Stimulated activated CD4-positive, alpha-beta T cell treated with anti-CD3 and anti-CD28 coated beads, Interleukin-15, amount 100 ng/mL, for 24 hours (primary cell): ENCODE measurements at regions not wholly inside any gene's neighbourhood (a gene's known extent, or its start where the extent isn't known, plus 50 kb on each side); places are given as distances from the start of the nearest gene placed in this dataset.

Experiments
- DNase-seq: peaks from one replicate; pipeline ENCODE4 v3.0.0-alpha.2; 2020

DNA sequence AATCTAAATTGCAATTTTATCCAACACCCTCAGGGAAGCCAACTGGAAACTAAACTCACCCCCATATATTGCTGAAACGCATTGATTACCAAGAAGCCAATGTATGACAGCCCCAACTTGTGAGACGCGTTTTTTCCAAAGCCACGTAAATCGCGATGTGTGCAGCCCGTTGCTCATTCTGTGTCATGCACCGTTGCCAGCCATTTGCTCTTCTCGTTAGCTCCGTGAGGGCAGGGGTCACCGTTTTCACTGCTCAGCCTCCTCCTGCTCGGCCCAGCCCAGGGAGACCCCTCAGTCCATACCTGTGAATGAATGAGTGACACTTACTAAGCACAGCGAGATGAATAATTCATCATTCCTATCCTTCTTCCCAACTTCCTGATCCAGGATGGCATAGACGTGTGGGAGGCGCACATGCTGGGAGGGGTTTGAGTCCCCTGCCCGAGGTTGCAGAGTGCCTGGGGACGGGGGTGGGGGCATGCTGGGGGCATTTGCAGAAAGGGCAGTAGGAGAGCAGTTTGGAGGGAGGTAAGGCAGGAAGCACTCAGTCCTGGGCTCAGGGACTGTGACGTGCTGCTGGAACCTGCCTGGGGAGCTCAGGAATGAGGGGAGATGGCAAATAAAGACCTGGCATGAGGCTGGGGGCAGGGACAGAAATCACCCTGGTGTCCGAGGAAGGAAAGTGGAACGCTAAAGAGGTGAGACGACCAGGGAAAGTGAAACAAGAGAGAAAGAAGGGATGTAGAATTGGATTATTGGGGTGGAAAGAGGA, 104.2 kb upstream of the SDK1 start:
- DNase-seq = no peak

DNA sequence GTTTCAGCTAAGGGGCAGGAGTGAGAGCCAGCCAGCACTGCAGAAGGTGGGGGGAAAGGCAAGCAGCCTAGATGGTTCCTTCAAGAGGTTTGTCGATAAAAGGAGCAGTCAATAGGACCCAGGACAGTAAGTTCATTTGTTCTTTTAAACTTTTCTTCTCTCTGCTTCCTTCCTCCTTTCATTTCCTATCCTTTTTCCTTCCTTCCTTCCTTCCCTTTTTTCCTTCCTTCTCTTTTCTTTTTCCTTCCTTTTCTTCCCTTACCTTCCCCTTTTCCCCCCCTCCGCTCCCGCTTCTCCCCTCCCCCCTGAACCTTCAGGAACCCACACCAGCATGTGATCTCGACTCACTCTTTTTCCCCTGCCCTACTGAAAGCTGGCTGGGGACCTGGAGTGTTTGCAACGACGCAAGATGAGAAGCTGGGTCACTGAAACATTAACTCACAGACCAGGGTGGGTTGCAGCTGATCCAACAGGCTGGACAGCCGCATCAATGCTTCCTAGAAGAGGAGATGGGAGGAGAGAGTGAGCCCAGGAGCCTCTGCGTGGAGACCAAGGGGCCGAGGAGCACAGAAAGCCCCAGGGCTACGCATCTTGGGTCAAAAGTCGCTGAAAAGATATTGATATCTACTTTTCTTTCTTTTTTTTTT, 103.4 kb upstream of the SDK1 start:
- DNase-seq = no peak

DNA sequence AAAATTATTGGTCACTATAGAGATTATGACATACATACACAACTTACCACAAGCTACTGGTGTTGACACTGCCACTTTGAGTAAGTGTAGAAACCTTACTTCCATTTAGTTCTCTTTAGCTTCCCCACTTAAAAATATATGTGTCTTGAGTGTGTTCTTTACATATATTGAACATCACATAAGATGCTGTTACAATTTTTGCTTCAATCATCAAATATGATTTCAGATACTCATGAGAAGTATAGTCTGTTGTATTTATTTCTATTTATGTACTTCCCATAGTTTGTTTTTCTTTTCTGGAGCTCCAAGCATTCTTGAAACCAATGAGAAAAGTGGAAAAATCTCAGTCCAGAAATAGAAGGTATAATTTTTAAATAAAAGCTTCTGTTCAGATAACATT, 102.7 kb upstream of the SDK1 start:
- DNase-seq = no peak

DNA sequence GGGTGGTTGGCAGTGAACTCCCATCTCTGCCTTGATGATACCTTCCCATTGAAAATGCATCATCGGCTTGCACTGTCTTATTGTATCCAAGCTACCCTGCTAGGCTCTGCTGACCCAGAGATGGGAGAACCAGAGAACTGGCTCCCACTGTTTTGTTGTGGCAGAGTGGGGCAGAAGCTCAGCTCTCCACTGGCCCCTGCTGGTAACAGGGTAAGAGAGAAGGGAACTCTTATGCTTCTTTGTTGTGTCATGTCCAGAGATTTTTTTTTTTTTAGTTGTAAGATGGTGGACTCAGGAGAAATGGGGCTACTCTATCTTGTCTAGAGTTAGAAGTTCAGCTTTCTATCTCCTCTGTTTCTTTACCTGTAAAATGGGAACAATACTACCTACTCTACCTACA, 100.5 kb upstream of the SDK1 start:
- DNase-seq = peak; percentile 44

DNA sequence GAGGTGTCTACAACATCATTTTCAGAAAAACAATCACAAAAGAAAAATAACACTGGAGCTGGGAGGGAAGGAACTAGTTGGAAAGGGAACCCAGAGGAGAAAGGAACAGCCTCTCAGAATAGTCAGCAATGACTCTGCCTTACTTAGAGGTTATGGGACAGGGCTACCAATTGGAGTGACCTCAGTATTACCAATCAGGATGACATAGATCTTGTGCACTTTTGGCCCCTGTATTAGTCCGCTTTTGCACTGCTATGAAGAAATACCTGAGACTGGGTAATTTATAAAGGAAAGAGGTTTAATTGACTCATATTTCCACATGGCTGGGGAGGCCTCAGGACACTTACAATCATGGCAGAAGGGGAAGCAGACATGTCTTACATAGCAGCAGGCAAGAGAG, 99.7 kb upstream of the SDK1 start:
- DNase-seq = no peak

DNA sequence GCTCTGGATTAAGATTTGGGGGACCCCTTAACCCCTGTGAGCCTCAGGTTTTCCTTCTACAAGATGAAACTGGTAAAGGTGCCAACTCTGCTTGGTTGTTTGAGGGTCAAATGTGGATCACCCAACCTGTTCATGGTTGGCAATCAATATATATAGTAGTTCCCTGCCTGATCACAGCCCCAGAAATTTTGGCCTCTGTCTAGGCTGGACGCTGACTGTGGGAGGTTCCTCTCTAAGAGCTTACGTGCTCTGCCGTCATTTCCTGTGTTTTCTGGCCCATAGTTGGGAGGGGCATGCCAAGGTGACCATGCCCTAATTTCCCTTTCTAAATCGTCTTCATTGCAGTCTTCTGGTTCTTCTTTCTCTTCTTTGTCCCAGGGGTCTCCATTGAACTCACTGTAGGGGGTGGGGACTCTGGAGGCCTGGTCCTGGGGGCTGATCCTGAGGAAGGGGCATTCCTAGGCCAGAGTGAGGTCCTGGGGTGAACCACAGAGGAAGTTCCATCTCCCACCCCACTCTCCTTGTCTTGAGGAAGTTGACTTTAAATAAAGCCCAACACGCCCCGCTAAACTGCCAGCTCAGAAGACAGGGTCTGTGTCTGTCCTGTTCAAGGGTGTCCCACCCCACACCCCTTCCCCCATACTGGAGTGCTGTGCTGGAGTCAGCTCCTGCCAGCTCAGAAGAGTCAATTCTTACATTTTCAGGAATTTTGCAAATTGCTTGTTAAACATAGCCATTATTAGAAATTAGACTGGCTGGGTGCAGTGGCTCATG, 98.9 kb upstream of the SDK1 start:
- DNase-seq = no peak

DNA sequence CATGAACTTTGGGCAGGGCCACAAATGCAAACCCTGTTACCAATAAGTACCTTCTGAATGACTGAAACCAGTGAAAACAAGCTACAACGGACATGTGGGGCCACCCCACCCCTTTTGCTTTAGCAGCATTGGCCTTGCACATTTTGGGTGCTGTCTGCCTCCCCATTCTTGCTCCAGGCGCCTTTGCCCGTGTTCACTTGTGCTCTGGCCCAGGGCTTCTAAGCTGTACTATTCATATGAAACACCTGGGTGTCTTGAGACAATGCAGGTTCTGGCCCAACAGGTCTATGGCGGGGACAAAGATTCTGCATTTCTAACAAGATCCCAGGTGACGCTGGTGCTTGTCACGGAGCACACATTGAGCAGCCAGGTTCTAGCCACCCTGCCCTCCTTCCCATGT, 96.5 kb upstream of the SDK1 start:
- no peak for DNase-seq

DNA sequence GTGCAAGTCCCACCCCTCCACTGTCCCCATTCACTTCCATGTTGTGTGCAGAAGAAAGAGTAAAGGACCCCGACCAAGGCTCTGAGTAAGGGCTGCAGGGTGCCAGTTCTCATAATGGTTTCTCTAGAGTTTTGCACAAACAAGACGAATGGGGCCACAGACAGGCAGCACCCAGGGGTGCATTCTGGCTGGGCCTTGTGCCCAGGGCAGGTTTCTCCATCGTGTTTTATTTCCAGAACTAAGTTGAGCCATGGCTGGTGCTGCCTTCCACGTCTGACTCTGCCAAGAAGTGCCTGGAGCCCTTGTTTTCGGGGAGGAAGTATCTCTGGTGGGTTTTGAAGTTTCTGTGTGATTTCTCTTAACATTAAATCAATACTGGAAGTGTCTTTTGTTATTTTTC, 95.0 kb upstream of the SDK1 start:
- DNase-seq = no peak

DNA sequence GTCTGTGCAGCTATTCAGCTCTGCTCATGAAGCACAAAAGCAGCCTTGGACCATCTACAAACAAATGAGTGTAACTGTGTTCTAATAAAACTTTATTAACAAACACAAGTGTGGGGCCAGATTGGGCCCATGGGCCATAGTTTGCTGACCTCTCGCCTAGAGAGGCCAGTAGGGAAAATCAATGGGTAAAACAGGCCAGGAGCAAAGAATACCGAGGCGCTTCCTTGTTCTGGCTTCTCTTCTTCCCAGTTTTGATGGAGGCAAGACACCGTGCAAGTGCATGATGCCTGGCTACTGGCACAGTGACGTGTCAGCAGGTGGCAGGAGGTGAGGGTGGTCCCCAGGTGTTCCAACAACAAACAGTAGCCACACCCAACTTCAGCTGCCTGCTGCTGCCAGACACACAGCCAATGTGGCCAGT, 94.3 kb upstream of the SDK1 start:
- DNase-seq = no peak

DNA sequence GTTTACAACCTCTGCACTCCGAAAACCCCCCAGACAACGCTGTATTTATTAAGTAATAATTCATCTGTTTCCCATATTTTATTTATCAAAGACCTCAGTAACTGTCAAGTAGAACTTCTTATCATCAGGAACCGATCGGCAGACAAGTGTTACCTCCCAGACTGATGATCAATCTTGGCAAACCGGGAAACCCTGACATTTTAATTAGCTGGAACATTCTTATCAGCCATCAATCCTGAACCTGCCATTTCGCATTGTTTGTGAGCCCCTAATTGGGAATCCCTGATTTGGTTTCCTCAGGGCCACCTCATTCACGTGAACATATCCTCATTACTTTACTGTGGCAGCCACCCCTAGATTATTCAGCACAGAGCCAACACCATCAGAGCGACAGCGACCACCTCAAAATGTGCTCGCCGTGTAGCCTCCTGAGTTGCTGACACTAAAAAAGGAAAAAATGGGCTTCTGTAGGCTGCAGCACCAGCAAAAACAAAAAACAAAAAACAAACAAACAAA, 93.6 kb upstream of the SDK1 start:
- no peak for DNase-seq

DNA sequence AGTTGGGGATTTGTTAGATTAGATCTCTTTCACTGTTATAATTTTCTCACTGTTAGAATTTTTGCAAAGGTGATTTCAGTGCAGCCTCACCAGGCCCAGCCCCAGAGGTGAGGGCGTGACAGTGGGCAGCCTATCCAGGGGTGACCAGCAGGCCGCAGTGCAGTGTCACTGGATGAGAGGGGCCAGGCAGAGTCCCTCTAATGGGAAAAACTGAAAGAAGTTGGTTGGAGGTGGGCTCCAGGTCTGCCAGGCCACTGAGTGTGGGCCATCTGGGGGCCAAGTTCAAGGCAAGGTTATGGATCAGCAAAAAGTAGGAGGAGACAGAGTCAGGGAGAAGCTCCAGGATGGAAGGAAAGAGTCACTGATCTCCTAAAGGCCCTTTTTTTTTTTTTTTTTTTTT, 90.5 kb upstream of the SDK1 start:
- no peak for DNase-seq

DNA sequence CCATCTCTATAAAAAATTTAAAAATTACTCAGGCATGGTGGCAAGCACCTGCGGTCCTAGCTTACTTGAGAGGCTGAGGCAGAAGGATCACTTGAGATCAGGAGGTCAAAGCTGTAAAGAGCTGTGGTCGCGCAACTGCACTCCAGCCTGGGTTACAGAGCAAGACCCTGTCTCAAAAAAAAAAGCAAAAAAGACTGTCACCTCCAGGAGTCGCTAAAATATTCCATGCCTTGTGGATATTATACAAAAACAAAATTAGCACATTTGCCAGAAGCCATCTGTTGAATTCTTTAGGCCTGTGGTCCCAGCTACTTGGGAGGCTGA, 87.0 kb upstream of the SDK1 start:
- DNase-seq = no peak

DNA sequence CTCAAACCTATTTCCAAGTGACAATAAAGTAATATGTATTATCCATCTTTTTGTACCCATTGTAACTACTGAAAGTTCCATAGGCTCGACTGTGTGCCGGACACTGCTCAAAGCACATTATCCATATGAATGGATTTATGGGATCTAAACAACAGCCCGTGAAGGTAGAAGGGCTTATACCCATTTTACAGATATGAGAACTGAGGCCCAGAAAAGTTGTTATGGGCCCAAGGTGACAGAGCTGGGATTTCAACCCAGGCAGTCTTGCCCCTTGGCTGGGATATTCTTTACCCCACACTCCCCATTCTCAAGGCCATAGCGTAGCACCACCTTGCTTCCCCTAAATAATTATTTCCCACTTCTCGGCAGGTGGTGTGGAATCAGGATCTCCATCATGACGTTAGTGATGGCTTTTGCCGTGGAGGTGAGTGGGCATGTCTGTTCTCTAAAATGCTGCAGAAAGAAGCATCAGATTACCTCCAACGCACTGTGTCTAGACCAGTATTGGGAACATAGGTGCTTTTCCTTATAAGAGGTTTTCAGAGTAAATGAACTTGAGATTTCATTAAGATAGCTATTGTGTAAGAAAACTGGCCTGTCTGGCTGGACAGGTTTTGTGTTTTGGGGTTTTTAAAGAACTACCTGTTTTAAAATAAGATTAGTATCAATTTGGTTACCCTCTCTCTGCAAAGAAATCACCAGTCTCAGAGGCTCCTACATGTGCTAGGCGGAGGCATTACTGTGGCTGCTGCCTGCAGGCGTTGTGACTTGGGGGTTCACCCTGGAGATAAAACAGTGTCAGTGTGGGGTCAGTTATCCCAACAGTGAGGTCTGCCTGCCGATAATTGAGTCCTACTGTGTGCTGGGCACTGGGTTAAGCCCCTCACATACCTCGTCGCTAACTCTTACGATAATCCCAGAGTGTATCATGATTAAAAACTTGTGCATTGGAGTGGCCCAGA, 85.1 kb upstream of the SDK1 start:
- no peak for DNase-seq

DNA sequence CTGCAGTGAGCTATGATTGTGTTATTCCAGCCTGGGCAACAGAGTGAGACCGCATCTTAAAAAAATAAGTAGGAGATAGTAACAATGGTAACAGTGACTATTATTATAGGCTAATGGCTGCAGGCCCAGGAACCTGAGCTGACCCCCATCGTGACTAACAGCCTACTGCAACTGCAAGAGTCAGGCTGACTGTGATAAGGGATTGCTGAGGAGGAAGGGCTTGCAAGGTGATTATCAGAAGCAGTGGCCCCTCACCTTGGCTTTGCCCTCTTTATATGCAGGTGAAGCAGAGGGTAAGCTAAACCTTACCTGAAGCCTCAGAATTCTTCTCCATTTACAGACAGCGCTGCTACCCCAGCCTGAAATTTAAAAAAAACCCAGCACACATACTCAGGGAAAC, 83.9 kb upstream of the SDK1 start:
- no peak for DNase-seq

DNA sequence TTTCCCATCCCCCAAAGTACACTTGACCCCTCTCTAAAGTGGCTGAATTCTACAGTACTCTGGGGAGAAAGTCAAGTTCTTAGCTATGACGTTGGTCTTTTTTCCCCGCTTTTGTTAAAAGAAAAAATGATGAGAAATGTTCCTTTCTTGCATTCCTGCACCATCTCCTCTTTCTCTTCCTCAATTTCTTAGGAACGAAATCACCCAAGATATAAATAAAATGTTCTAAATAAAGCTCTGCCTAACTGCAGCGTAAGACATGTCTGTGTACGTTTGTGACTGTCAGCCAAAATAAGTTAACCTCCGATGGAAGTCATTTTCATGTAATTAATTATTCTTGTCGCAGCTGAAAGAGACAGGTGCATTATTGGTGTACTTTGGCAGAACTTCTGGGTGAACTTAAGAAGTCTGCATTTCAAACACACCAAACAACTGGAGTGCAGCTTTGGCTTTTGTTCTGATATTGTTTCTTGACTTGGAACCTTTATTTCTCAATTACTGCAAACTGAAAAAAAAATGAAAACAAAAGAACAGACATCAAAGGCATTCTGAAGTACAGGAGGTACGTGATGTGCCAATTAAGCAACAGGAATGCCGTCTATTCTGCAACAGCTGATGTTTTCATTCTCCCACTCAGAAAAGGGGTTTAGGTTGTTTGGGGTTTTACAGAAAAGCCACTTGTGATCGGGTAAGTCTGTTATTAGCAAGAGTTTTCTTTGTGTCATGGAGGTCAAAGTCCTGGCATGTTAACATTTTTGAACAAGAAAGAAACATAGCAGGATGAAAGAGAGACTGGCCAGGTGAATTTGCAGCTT, 82.4 kb upstream of the SDK1 start:
- DNase-seq = no peak

DNA sequence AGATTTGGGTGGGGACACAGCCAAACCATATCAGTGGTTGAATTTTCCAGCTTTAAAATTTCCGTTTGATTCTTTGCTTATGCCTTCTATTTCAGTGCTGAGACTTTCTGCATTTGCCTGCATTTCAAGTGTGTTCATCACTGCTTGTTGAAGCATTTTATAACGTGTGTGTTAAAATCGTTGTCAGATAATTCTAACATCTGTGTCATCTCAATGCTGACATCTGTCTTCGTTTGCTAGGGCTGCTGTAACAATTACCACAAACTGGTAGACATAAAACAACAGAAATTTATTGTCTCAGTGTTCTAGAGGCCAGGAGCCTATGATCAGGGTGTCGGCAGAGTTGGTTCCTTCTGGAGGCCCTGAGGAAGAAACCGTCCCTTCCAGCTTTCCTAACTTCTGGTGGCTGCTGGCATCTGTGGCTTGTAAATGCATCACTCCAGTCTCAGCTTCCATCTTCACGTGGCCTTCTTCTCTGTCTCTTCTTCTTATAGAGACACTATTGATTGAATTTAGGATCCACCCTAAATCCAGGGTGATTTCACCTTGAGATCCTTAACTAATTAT, 71.1 kb upstream of the SDK1 start:
- no peak for DNase-seq

DNA sequence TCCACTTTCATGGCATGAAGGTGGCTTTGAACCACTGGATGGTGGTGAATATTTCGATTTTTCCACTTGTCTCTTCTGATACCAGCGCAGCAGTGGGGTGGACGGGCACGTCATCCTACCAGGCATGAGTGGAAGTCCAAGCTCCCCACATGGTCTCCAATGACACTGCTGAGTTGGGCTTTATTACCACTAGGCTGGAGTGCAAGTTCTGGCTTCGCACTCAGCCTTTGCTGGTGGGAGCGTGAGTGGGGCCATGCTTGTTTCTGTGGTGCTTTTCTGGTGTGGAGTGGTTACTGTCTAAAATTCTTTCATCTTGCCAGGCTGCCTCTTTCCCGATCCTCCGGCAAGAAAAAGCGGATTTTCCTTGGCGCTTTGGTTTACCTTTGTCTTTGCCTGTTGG, 70.1 kb upstream of the SDK1 start:
- no peak for DNase-seq

DNA sequence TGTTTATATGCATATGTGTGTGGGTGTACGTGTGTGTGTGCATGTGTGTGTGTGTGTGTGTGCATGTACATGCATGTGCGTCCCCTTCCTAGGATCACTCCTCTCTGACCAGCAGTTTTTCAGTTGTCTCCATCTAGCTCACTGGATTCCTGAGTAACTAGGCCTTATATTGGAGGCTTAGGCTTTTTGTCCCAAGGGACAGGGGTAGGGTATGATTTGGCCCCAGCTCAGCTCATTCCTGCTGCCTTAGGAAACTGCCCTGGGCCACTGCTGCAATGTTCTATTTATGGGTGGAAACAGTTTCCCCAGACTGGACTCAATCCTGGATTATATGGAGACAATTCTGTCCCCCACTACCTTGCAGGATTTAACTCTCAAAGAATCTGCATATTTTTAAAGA, 68.8 kb upstream of the SDK1 start:
- DNase-seq = no peak

DNA sequence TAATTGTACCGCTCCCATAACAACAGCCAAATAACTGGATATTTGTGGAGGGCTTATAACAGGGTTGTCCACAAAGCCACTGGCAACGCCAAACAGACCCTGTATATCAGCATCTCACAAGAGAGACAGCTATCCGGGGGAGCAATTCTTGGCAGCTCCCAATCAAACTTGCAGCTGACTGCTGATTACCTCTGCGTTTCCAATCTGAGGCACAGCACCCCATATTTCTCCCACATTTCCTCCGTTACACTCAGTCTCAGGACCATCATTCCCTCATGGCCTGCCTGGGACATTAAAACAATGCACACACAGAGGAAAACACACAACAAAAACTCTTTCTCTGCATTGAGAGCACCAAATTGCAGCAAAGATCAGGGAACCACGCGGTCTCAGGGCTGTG, 67.8 kb upstream of the SDK1 start:
- no peak for DNase-seq

DNA sequence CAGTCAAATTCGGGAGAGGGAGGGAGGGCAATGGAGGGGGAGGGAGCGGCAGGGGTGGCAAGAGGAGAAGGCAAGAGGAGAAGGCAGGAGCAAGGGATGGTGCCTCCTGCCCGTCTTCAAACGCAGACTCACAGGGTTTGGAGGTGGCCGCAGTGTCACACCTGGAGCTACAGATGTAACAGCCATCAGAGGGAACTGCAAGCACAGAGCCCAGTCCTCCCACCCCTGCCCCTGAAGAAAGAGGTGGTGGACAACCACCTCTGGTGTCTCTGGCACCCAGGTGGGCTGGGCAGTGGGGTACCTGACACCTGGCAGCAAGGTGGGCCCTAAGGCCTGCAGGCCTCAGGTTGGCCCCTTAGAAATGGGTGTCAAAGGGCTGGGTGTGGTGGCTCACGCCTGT, 67.0 kb upstream of the SDK1 start:
- DNase-seq = no peak

DNA sequence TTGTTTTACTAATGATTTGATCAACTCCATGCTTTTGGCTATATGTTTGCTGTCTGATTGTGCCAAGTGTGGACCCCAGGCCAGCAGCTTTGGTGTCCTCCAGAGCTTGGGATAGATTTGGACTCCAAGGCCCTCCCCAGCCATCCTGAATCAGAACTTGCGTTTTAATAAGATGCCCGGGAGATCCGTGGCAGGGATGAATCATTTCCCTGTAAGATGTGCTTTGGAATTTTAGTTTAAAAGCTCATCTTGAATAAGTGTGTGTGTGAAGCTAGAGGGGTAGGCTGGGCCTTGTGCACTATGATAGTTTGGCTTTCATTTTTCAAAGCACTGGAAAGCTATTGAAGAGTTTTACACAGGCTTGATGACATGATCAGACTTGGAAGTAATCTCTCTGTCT, 66.2 kb upstream of the SDK1 start:
- DNase-seq = no peak

DNA sequence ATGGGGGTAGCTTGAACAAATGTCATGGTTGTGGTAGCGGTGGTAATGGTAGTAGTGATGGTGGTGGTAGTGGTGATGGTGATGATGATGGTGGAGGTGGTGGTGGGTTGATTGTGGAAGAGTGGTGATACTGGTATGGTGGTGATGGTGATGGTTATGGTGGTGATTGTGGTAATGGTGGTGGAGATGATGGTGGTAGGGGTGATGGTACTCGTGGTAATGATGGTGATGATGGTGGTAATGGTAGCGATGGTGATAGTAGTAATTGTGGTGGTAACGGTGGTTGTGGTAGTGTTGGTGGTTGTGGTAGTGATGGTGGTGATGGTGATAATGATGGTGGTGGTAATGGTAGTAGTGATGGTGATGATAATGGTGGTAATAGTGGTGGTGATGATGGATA, 65.7 kb upstream of the SDK1 start:
- DNase-seq = no peak
